IPS-15b (cell line): ENCODE measurements at regions not wholly inside any gene's neighbourhood (a gene's known extent, or its start where the extent isn't known, plus 50 kb on each side); places are given as distances from the start of the nearest gene placed in this dataset.

Source experiments
- H3K27me3 ChIP-seq: one replicate; pipeline ENCODE4 v1.6.1; 2013; ENCODE audit warnings: low read length; ENCODE audit not compliant: control insufficient read depth, insufficient read depth
- H3K36me3 ChIP-seq: one replicate; pipeline ENCODE4 v1.6.1; 2013; ENCODE audit warnings: low read length; ENCODE audit not compliant: control insufficient read depth, insufficient read depth
- H3K4me1 ChIP-seq: one replicate; pipeline ENCODE4 v1.6.1; 2013; ENCODE audit warnings: mild to moderate bottlenecking, low read length; ENCODE audit not compliant: control insufficient read depth, insufficient read depth
- H3K4me3 ChIP-seq: one replicate; pipeline ENCODE4 v1.5.1; 2013; ENCODE audit warnings: low read depth, low read length
- H3K9ac ChIP-seq: one replicate; pipeline ENCODE4 v1.6.1; 2013; ENCODE audit warnings: low read depth, mild to moderate bottlenecking, low read length
- H3K9me3 ChIP-seq: one replicate; pipeline ENCODE4 v1.6.1; 2013; ENCODE audit warnings: mild to moderate bottlenecking, low read length; ENCODE audit not compliant: control insufficient read depth, insufficient read depth

- Histone ChIP-seq H3K9me3 (no peaks in the 10 kb centered on the region), H3K36me3 (no peaks in the 10 kb centered on the region), H3K9ac (no peak overlapping the region), H3K4me1 (no peaks in the 10 kb centered on the region), H3K27me3 (no peaks in the 10 kb centered on the region), H3K4me3 (no peak overlapping the region)
Observed at GRCh38 chr6:155599561-155599960, 143.9 kb upstream of the NOX3 start.

DNA sequence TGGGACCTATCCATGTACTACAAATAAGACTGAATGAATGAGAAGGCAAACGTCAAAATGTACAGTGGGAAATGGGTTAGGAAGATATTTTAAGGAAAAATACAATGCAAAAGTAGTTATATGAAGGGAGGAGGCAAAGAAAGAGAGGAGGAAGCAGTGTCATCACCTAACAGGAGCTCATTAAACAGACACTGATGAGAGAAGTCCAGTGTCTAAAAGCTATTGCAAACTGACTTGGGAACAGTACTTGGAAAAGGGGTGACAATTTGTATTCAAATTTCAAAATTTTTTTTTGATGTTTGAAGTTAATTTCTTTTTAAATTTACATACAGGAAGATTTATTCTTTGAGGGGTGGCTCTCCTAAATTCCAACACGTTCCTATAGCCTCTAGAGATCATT, 143.5 kb upstream of the NOX3 start:
- H3K36me3 ChIP-seq, result no peaks in the 10 kb centered on the region
- H3K9ac ChIP-seq, result no peak overlapping the region
- no peaks in the 10 kb centered on the region for H3K9me3 ChIP-seq
- H3K27me3 ChIP-seq, result no peaks in the 10 kb centered on the region
- no peaks in the 10 kb centered on the region for H3K4me1 ChIP-seq
- no peak overlapping the region for H3K4me3 ChIP-seq

DNA sequence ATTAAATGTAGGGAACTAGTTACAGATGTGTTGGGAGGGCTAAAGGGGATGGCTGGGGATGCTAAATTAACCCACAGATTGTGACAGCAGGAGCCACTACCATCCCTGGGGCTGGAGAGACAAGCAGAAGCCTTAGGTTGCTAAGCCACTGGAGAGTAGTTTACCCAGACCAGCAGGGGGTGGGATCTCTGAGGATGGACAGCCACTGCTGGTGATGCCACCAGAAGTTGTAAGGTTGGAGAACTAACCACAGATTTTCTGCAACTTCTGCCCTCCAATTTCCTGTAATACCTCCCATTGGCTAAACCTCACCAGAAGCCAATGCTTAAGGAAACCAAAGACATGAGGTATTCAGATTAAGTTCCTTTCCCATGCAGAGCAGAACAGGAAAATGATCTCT, 139.6 kb upstream of the NOX3 start:
- Histone ChIP-seq H3K9me3 (no peaks in the 10 kb centered on the region), H3K4me3 (no peak overlapping the region), H3K4me1 (no peaks in the 10 kb centered on the region), H3K9ac (no peak overlapping the region), H3K27me3 (no peaks in the 10 kb centered on the region), H3K36me3 (no peaks in the 10 kb centered on the region)

DNA sequence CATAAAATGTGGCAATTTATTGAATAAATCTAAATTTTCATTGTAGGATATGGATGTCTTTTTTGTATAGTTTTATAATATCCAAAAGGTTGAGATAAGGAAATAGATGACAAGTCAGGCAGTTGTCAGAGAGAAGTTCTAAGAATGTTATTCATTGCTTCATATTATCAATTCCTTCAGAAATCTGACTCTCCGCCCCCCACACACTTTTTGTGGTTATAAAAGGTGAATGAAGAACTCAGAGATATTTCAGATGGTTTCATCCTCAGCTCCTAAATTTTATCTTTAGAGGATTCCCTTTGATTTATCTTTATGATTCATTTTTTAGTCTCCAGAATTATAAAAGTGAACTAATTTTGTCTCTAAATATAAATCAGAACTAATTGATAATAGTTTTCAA, 136.1 kb upstream of the NOX3 start:
- H3K36me3 ChIP-seq, result no peaks in the 10 kb centered on the region
- H3K4me1 ChIP-seq, result no peaks in the 10 kb centered on the region
- no peaks in the 10 kb centered on the region for H3K27me3 ChIP-seq
- no peak overlapping the region for H3K9ac ChIP-seq
- H3K4me3 ChIP-seq, result no peak overlapping the region
- H3K9me3 ChIP-seq, result no peaks in the 10 kb centered on the region

- H3K4me1 ChIP-seq, result peaks cover 3% of the 10 kb centered on the region
- no peaks in the 10 kb centered on the region for H3K36me3 ChIP-seq
- no peaks in the 10 kb centered on the region for H3K27me3 ChIP-seq
- H3K9ac ChIP-seq, result no peak overlapping the region
- no peak overlapping the region for H3K4me3 ChIP-seq
- no peaks in the 10 kb centered on the region for H3K9me3 ChIP-seq
Observed at GRCh38 chr6:155589190-155589589, 133.6 kb upstream of the NOX3 start.

DNA sequence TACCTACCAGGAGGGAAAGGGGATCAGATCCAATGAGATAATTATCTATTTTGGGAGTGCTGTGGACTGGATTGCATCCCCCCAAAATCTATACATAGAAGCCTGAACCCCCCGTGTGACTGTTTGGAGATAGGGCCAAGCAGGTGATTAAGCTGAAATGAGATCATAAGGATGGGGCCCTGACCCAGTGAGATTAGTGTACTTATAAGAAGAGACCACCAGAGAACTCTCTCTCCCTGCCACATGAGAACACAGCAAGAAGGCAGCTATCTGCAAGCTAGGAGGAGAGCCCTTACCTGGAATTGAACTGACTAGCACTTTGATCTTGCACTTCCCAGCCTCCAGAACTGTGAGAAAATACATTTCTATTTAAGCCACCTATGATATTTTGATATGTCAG, 132.2 kb upstream of the NOX3 start:
- no peaks in the 10 kb centered on the region for H3K27me3 ChIP-seq
- H3K9me3 ChIP-seq, result no peaks in the 10 kb centered on the region
- peaks cover 3% of the 10 kb centered on the region for H3K4me1 ChIP-seq
- no peak overlapping the region for H3K4me3 ChIP-seq
- H3K9ac ChIP-seq, result no peak overlapping the region
- no peaks in the 10 kb centered on the region for H3K36me3 ChIP-seq

GRCh38 chr6:155586090-155586489, 130.5 kb upstream of the NOX3 start:
- Histone ChIP-seq H3K36me3 (no peaks in the 10 kb centered on the region), H3K9me3 (no peaks in the 10 kb centered on the region), H3K4me1 (peaks cover 3% of the 10 kb centered on the region), H3K4me3 (no peak overlapping the region), H3K27me3 (no peaks in the 10 kb centered on the region), H3K9ac (no peak overlapping the region)

DNA sequence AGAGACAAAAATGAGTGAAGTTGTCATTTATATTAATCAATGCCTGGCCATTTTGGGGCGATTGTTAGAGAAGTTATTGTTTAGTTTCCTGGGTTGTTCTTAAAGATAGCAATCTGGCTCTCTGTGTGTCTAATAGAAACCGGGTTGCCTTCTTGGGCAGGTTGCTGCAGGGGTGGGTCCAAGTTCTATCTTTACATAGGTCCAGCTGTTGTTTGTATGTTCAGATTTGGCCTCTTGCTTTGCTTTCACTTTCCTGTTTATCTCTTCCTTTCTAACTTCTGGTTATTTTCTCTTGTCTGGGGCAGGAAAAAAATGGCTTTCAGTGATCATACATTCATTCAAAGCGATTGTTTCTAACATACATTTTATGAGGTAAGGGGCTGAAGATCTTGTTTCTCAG, 128.4 kb upstream of the NOX3 start:
- no peaks in the 10 kb centered on the region for H3K27me3 ChIP-seq
- peaks cover 3% of the 10 kb centered on the region for H3K4me1 ChIP-seq
- no peak overlapping the region for H3K9ac ChIP-seq
- no peaks in the 10 kb centered on the region for H3K9me3 ChIP-seq
- no peaks in the 10 kb centered on the region for H3K36me3 ChIP-seq
- H3K4me3 ChIP-seq, result no peak overlapping the region

GRCh38 chr6:155582016-155582991, 126.7 kb upstream of the NOX3 start:
- H3K27me3 ChIP-seq, result no peaks in the 10 kb centered on the region
- H3K9ac ChIP-seq, result no peak overlapping the region
- peaks cover 3% of the 10 kb centered on the region for H3K4me1 ChIP-seq
- no peaks in the 10 kb centered on the region for H3K9me3 ChIP-seq
- no peak overlapping the region for H3K4me3 ChIP-seq
- H3K36me3 ChIP-seq, result no peaks in the 10 kb centered on the region

DNA sequence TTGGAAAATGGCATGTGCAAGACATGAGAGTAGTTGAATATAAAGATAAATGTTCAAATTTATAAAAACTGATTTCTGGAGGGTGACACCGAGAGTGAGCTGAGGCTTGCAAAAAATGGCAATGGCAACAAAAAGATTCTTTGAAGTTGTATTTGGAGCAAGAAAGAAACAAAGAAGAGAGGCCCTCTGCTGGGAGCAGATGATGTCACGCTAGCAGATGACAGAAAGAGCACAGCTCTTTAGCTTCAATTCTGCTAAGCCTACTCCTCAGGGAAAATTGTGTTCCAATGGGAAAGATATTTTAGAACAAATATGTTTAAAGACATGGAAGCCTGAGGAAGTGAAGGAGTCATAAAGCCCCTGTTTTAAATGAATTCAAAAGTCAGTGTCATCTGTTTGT, 125.3 kb upstream of the NOX3 start:
- H3K4me1 ChIP-seq, result no peaks in the 10 kb centered on the region
- no peak overlapping the region for H3K9ac ChIP-seq
- H3K9me3 ChIP-seq, result no peaks in the 10 kb centered on the region
- no peak overlapping the region for H3K4me3 ChIP-seq
- no peaks in the 10 kb centered on the region for H3K27me3 ChIP-seq
- no peaks in the 10 kb centered on the region for H3K36me3 ChIP-seq

DNA sequence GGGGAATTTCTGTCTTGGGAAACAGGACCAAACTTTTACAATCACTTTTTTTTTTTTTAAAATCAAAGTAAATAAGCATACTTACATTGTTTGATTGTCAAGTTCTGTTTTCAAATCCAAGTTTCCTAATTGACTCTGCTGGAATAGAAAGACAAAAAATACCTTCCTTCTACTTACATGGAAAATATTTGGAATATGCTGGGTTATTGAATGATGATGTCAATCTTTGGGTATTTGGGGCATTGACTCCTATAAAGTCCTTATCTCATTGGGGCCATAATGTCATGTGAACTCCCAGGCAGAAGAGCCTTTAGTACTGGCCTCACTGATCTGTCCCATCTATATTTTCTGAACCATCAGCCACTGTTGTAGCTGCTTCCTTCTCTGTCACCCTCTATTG, 122.6 kb upstream of the NOX3 start:
- H3K36me3 ChIP-seq, result no peaks in the 10 kb centered on the region

GRCh38 chr6:155561966-155562364, 106.3 kb upstream of the NOX3 start:
- Histone ChIP-seq H3K9ac (no peak overlapping the region), H3K9me3 (no peaks in the 10 kb centered on the region), H3K4me1 (no peaks in the 10 kb centered on the region), H3K4me3 (no peak overlapping the region), H3K36me3 (no peaks in the 10 kb centered on the region), H3K27me3 (no peaks in the 10 kb centered on the region)

More for the DNA sequence above, 122.6 kb upstream of the NOX3 start:
- Histone ChIP-seq H3K9ac (no peak overlapping the region), H3K9me3 (no peaks in the 10 kb centered on the region), H3K27me3 (no peaks in the 10 kb centered on the region), H3K4me3 (no peak overlapping the region), H3K4me1 (no peaks in the 10 kb centered on the region)
